CD4-positive, alpha-beta memory T cell (primary cell): ENCODE measurements at regions not wholly inside any gene's neighbourhood (a gene's known extent, or its start where the extent isn't known, plus 50 kb on each side); places are given as distances from the start of the nearest gene placed in this dataset.

Experiments used
- CTCF ChIA-PET: fragments of 350-600 bp; sonication (Branson Sonifier 250); formaldehyde crosslinking; loops from one replicate; lab custom pipeline; 2021; ENCODE audit warnings: inconsistent platforms; ENCODE audit not compliant: partially characterized antibody; lab: Charles Lee
- POLR2A ChIA-PET: fragments of 350-600 bp; sonication (Branson Sonifier 250); formaldehyde crosslinking; loops from one replicate; lab custom pipeline; 2021; ENCODE audit not compliant: partially characterized antibody; lab: Charles Lee
- DNase-seq, 5 donors: peaks; one replicate each; pipeline versions ENCODE4 v3.0.0 to v3.0.0-alpha.2; 2020 to 2022; ENCODE audit warnings: mixed read lengths in 1 of 5
- H3K27ac ChIP-seq: one replicate; pipeline ENCODE4 v1.7.0; 2013; ENCODE audit warnings: low read depth, low read length
- H3K27me3 ChIP-seq: 2 replicates; pipeline ENCODE4 v1.7.0; 2013; ENCODE audit warnings: mild to moderate bottlenecking, low read length, moderate library complexity; ENCODE audit not compliant: insufficient read depth
- H3K36me3 ChIP-seq: 2 replicates; pipeline ENCODE4 v1.7.0; 2013; ENCODE audit warnings: mild to moderate bottlenecking, low read length, moderate library complexity; ENCODE audit not compliant: insufficient read depth
- H3K4me1 ChIP-seq: 2 replicates; pipeline ENCODE4 v1.7.0; 2013; ENCODE audit warnings: mild to moderate bottlenecking, low read length, moderate library complexity; ENCODE audit not compliant: insufficient read depth
- H3K4me3 ChIP-seq, 2 donors: one replicate each; pipeline ENCODE4 v1.7.0; 2013; ENCODE audit warnings: low read length in 2 of 2, mild to moderate bottlenecking in 1 of 2
- H3K9me3 ChIP-seq, 2 donors: one replicate each; pipeline ENCODE4 v1.7.0; 2013; ENCODE audit warnings: low read length in 2 of 2, control low read depth in 1 of 2; ENCODE audit not compliant: control insufficient read depth in 1 of 2
- H3K27ac Mint-ChIP-seq, 7 donors: one replicate each; pipeline ENCODE4 v1.8.0; 2020 to 2021; ENCODE audit warnings: mixed read lengths in 7 of 7, mild to moderate bottlenecking in 6 of 7, inconsistent platforms in 3 of 7, moderate library complexity in 3 of 7
- H3K27me3 Mint-ChIP-seq, 2 donors: one replicate each; pipeline ENCODE4 v1.8.0; 2020 to 2021; ENCODE audit warnings: mixed read lengths in 2 of 2
- H3K36me3 Mint-ChIP-seq, 2 donors: one replicate each; pipeline ENCODE4 v1.8.0; 2020 to 2021; ENCODE audit warnings: mixed read lengths in 2 of 2, inconsistent platforms in 1 of 2, mild to moderate bottlenecking in 1 of 2
- H3K4me1 Mint-ChIP-seq, 4 donors: one replicate each; pipeline ENCODE4 v1.8.0; 2020 to 2021; ENCODE audit warnings: mixed read lengths in 4 of 4, mild to moderate bottlenecking in 1 of 4
- H3K4me3 Mint-ChIP-seq, 8 donors: one replicate each; pipeline ENCODE4 v1.8.0; 2020 to 2021; ENCODE audit warnings: mixed read lengths in 8 of 8, mild to moderate bottlenecking in 7 of 8, moderate library complexity in 6 of 8, inconsistent platforms in 3 of 8
- H3K9me3 Mint-ChIP-seq, 8 donors: one replicate each; pipeline ENCODE4 v1.8.0; 2020 to 2021; ENCODE audit warnings: mixed read lengths in 8 of 8, mild to moderate bottlenecking in 5 of 8, inconsistent platforms in 3 of 8, moderate library complexity in 1 of 8
- intact Hi-C: fragments of 100-400 bp; cut with micrococcal nuclease; formaldehyde crosslinking; loops from one replicate; pipeline ENCODE4 v1.15.1; 2023

GRCh38 chr10:4677296-4678021 is 148.5 kb upstream of the AKR1E2 start:
- Histone ChIP-seq H3K9me3 (no peaks in the 10 kb centered on the region), H3K36me3 (no peaks in the 10 kb centered on the region), H3K27me3 (no peaks in the 10 kb centered on the region), H3K4me3 (no peak overlapping the region), H3K27ac (no peak overlapping the region), H3K4me1 (no peaks in the 10 kb centered on the region)
- H3K9me3 Mint-ChIP-seq = no peaks in the 10 kb centered on the region
- CTCF ChIA-PET = interaction anchor here (0.9 kb wide), 1 partner anchor 21 kb away, joined by 3 read pairs; no protein-coding TSS in a partner anchor
- H3K4me3 Mint-ChIP-seq = no peak overlapping the region
- H3K36me3 Mint-ChIP-seq = no peaks in the 10 kb centered on the region
- POLR2A ChIA-PET = no interaction called here
- H3K27ac Mint-ChIP-seq = no peak overlapping the region
- H3K4me1 Mint-ChIP-seq = no peaks in the 10 kb centered on the region
- peaks cover 11 to 22% of the 10 kb centered on the region in 2 donors for H3K27me3 Mint-ChIP-seq
- no peak for DNase-seq
- intact Hi-C loops = no loop called here

- Mint-ChIP-seq H3K9me3 (no peaks in the 10 kb centered on the region), H3K36me3 (no peaks in the 10 kb centered on the region), H3K4me1 (no peaks in the 10 kb centered on the region), H3K27ac (no peak overlapping the region), H3K4me3 (peak overlapping the region in 1 of 8 donors; percentile 36), H3K27me3 (peaks cover 11 to 24% of the 10 kb centered on the region in 2 donors)
- no peak overlapping the region for H3K4me3 ChIP-seq
- no peaks in the 10 kb centered on the region for H3K27me3 ChIP-seq
- no peak overlapping the region for H3K27ac ChIP-seq
- DNase-seq = no peak
- POLR2A ChIA-PET = no interaction called here
- H3K36me3 ChIP-seq = no peaks in the 10 kb centered on the region
- CTCF ChIA-PET = interaction anchor here (0.9 kb wide), 1 partner anchor 20 kb away, joined by 3 read pairs; no protein-coding TSS in a partner anchor
- intact Hi-C loops = no loop called here
- no peaks in the 10 kb centered on the region for H3K9me3 ChIP-seq
- H3K4me1 ChIP-seq = no peaks in the 10 kb centered on the region
Observed at GRCh38 chr10:4676566-4676965, 149.4 kb upstream of the AKR1E2 start.

- no peak overlapping the region for H3K4me3 ChIP-seq
- Mint-ChIP-seq H3K4me1 (no peaks in the 10 kb centered on the region), H3K27me3 (peaks cover 11 to 27% of the 10 kb centered on the region in 2 donors), H3K9me3 (peaks cover 0 to 2% (median 0%) of the 10 kb centered on the region in 8 donors), H3K36me3 (no peaks in the 10 kb centered on the region), H3K27ac (no peak overlapping the region), H3K4me3 (no peak overlapping the region)
- H3K36me3 ChIP-seq = no peaks in the 10 kb centered on the region
- H3K9me3 ChIP-seq = no peaks in the 10 kb centered on the region
- DNase-seq = no peak
- ChIA-PET POLR2A (no interaction called here), CTCF (no interaction called here)
- no peak overlapping the region for H3K27ac ChIP-seq
- H3K27me3 ChIP-seq = no peaks in the 10 kb centered on the region
- intact Hi-C loops = no loop called here
- no peaks in the 10 kb centered on the region for H3K4me1 ChIP-seq
Observed at GRCh38 chr10:4675808-4676207, 150.2 kb upstream of the AKR1E2 start.

- ChIA-PET CTCF (interaction anchor here (2.6 kb wide), 1 partner anchor 16 kb away, joined by 7 read pairs; no protein-coding TSS in a partner anchor), POLR2A (no interaction called here)
- Mint-ChIP-seq H3K27ac (no peak overlapping the region), H3K36me3 (peaks cover 0 to 1% of the 10 kb centered on the region in 2 donors), H3K4me1 (no peaks in the 10 kb centered on the region), H3K27me3 (peaks cover 9 to 25% of the 10 kb centered on the region in 2 donors), H3K4me3 (no peak overlapping the region), H3K9me3 (peaks cover 0 to 17% (median 12%) of the 10 kb centered on the region in 8 donors)
- no peaks in the 10 kb centered on the region for H3K4me1 ChIP-seq
- H3K27ac ChIP-seq = no peak overlapping the region
- no peaks in the 10 kb centered on the region for H3K27me3 ChIP-seq
- intact Hi-C loops = no loop called here
- no peaks in the 10 kb centered on the region for H3K9me3 ChIP-seq
- no peak for DNase-seq
- no peaks in the 10 kb centered on the region for H3K36me3 ChIP-seq
- no peak overlapping the region for H3K4me3 ChIP-seq
Observed at GRCh38 chr10:4673279-4674040, 152.5 kb upstream of the AKR1E2 start.

- Mint-ChIP-seq H3K36me3 (peaks cover 0 to 1% of the 10 kb centered on the region in 2 donors), H3K4me1 (no peaks in the 10 kb centered on the region), H3K27ac (no peak overlapping the region), H3K4me3 (no peak overlapping the region), H3K27me3 (peaks cover 9 to 23% of the 10 kb centered on the region in 2 donors), H3K9me3 (peaks cover 0 to 18% (median 12%) of the 10 kb centered on the region in 8 donors)
- Histone ChIP-seq H3K36me3 (no peaks in the 10 kb centered on the region), H3K9me3 (no peaks in the 10 kb centered on the region), H3K4me1 (no peaks in the 10 kb centered on the region), H3K27ac (no peak overlapping the region), H3K27me3 (no peaks in the 10 kb centered on the region), H3K4me3 (no peak overlapping the region)
- no peak for DNase-seq
- ChIA-PET CTCF (interaction anchor here (2.6 kb wide), 1 partner anchor 15 kb away, joined by 7 read pairs; no protein-coding TSS in a partner anchor), POLR2A (no interaction called here)
- intact Hi-C loops = no loop called here
Observed at GRCh38 chr10:4672201-4672600, 153.8 kb upstream of the AKR1E2 start.

GRCh38 chr10:4671451-4672145 is 154.4 kb upstream of the AKR1E2 start:
- ChIA-PET CTCF (interaction anchor here (1.1 to 2.6 kb wide), 2 partner anchors 15 to 1474 kb away, joined by 4 to 7 read pairs; no protein-coding TSS in a partner anchor), POLR2A (no interaction called here)
- no peaks in the 10 kb centered on the region for H3K4me1 Mint-ChIP-seq

More at GRCh38 chr10:4671451-4672145, 154.4 kb upstream of the AKR1E2 start:
- no peak overlapping the region for H3K4me3 Mint-ChIP-seq
- peaks cover 9 to 23% of the 10 kb centered on the region in 2 donors for H3K27me3 Mint-ChIP-seq
- H3K4me3 ChIP-seq = no peak overlapping the region
- peaks cover 0 to 18% (median 12%) of the 10 kb centered on the region in 8 donors for H3K9me3 Mint-ChIP-seq
- intact Hi-C loops = no loop called here
- H3K4me1 ChIP-seq = no peaks in the 10 kb centered on the region
- no peak overlapping the region for H3K27ac Mint-ChIP-seq
- H3K9me3 ChIP-seq = no peaks in the 10 kb centered on the region
- H3K27ac ChIP-seq = no peak overlapping the region
- no peaks in the 10 kb centered on the region for H3K36me3 ChIP-seq
- peaks cover 0 to 1% of the 10 kb centered on the region in 2 donors for H3K36me3 Mint-ChIP-seq
- H3K27me3 ChIP-seq = no peaks in the 10 kb centered on the region
- DNase-seq = no peak
